ENCODE measurements at regions not wholly inside any gene's neighbourhood (a gene's known extent, or its start where the extent isn't known, plus 50 kb on each side); places are given as distances from the start of the nearest gene placed in this dataset.

- TF ChIP-seq CTCF (conservative IDR thresholded peaks at IDR 0.05; ENCODE audit: low read length) (no peak), EZH2phosphoT487 (IDR thresholded peaks at IDR 0.05; ENCODE audit: borderline replicate concordance) (no peak)
Observed at GRCh38 chr10:33087152-33087551, 129.1 kb upstream of the ITGB1 start.

Measured in Loucy (cell line).